ENCODE measurements at regions not wholly inside any gene's neighbourhood (a gene's known extent, or its start where the extent isn't known, plus 50 kb on each side); places are given as distances from the start of the nearest gene placed in this dataset.

- Mint-ChIP-seq H3K27me3 (ENCODE audit: low read depth) (no peaks in the 10 kb centered on the region), H3K4me1 (ENCODE audit: low read depth) (peaks cover under 1% of the 10 kb centered on the region), H3K27ac (ENCODE audit: unreplicated experiment) (no peak overlapping the region), H3K4me3 (ENCODE audit: unreplicated experiment) (no peak overlapping the region), H3K36me3 (ENCODE audit: low read depth) (no peaks in the 10 kb centered on the region), H3K9me3 (ENCODE audit: low read depth) (peaks cover 22% of the 10 kb centered on the region)
- DNase-seq (ENCODE audit: low spot score): no peak
- TF ChIP-seq CTCF (IDR thresholded peaks at IDR 0.05): no peak
Observed at GRCh38 chr4:73317092-73317491, 58.5 kb upstream of the ANKRD17 start.

GRCh38 chr4:73315091-73315490 is 56.5 kb upstream of the ANKRD17 start:
- Mint-ChIP-seq H3K9me3 (ENCODE audit: low read depth) (peaks cover 9% of the 10 kb centered on the region), H3K4me1 (ENCODE audit: low read depth) (peaks cover 11% of the 10 kb centered on the region), H3K27ac (ENCODE audit: unreplicated experiment) (no peak overlapping the region), H3K4me3 (ENCODE audit: unreplicated experiment) (no peak overlapping the region), H3K27me3 (ENCODE audit: low read depth) (no peaks in the 10 kb centered on the region), H3K36me3 (ENCODE audit: low read depth) (no peaks in the 10 kb centered on the region)
- no peak for TF ChIP-seq CTCF (IDR thresholded peaks at IDR 0.05)
- DNase-seq (ENCODE audit: low spot score): no peak

- TF ChIP-seq CTCF (IDR thresholded peaks at IDR 0.05): no peak
- H3K4me1 Mint-ChIP-seq (ENCODE audit: low read depth): peaks cover 27% of the 10 kb centered on the region
- no peak for DNase-seq (ENCODE audit: low spot score)
- H3K9me3 Mint-ChIP-seq (ENCODE audit: low read depth): no peaks in the 10 kb centered on the region
- no peaks in the 10 kb centered on the region for H3K36me3 Mint-ChIP-seq (ENCODE audit: low read depth)
- no peak overlapping the region for H3K4me3 Mint-ChIP-seq (ENCODE audit: unreplicated experiment)
- no peak overlapping the region for H3K27ac Mint-ChIP-seq (ENCODE audit: unreplicated experiment)
- no peaks in the 10 kb centered on the region for H3K27me3 Mint-ChIP-seq (ENCODE audit: low read depth)
Observed at GRCh38 chr4:73312967-73313366, 54.4 kb upstream of the ANKRD17 start.

- H3K4me3 Mint-ChIP-seq (ENCODE audit: unreplicated experiment): no peak overlapping the region
- H3K27me3 Mint-ChIP-seq (ENCODE audit: low read depth): no peaks in the 10 kb centered on the region
- DNase-seq (ENCODE audit: low spot score): no peak
- no peaks in the 10 kb centered on the region for H3K9me3 Mint-ChIP-seq (ENCODE audit: low read depth)
- H3K27ac Mint-ChIP-seq (ENCODE audit: unreplicated experiment): peak overlapping the region; percentile 0
- no peaks in the 10 kb centered on the region for H3K36me3 Mint-ChIP-seq (ENCODE audit: low read depth)
- peaks cover 27% of the 10 kb centered on the region for H3K4me1 Mint-ChIP-seq (ENCODE audit: low read depth)
- TF ChIP-seq CTCF (IDR thresholded peaks at IDR 0.05): peak; percentile 90
Observed at GRCh38 chr4:73311428-73311827, 52.8 kb upstream of the ANKRD17 start.

- Mint-ChIP-seq H3K4me1 (ENCODE audit: low read depth) (peaks cover 27% of the 10 kb centered on the region), H3K27me3 (ENCODE audit: low read depth) (no peaks in the 10 kb centered on the region), H3K27ac (ENCODE audit: unreplicated experiment) (peak overlapping the region; percentile 71), H3K9me3 (ENCODE audit: low read depth) (no peaks in the 10 kb centered on the region), H3K4me3 (ENCODE audit: unreplicated experiment) (no peak overlapping the region), H3K36me3 (ENCODE audit: low read depth) (no peaks in the 10 kb centered on the region)
- no peak for TF ChIP-seq CTCF (IDR thresholded peaks at IDR 0.05)
- no peak for DNase-seq (ENCODE audit: low spot score)
Observed at GRCh38 chr4:73309211-73309610, 50.6 kb upstream of the ANKRD17 start.
